ENCODE measurements at regions not wholly inside any gene's neighbourhood (a gene's known extent, or its start where the extent isn't known, plus 50 kb on each side); places are given as distances from the start of the nearest gene placed in this dataset.

GRCh38 chr3:135753506-135753905 lies 212.0 kb upstream of the PPP2R3A start:
- no peak for FAIRE-seq

GRCh38 chr3:135755330-135756105 lies 210.0 kb upstream of the PPP2R3A start:
- FAIRE-seq, result no peak

GRCh38 chr3:135756106-135756668 lies 209.3 kb upstream of the PPP2R3A start:
- FAIRE-seq, result no peak

- no peak for FAIRE-seq
Measured at GRCh38 chr3:135757421-135757820, 208.1 kb upstream of the PPP2R3A start.

- no peak for FAIRE-seq
Measured at GRCh38 chr3:135758961-135759360, 206.6 kb upstream of the PPP2R3A start.

- no peak for FAIRE-seq
Measured at GRCh38 chr3:135759651-135760050, 205.9 kb upstream of the PPP2R3A start.

GRCh38 chr3:135760581-135760980 lies 204.9 kb upstream of the PPP2R3A start:
- no peak for FAIRE-seq

- FAIRE-seq, result no peak
Measured at GRCh38 chr3:135762188-135762856, 203.2 kb upstream of the PPP2R3A start.

GRCh38 chr3:135766115-135766514 lies 199.4 kb upstream of the PPP2R3A start:
- FAIRE-seq, result no peak

- FAIRE-seq, result no peak
Measured at GRCh38 chr3:135771760-135772159, 193.8 kb upstream of the PPP2R3A start.

GRCh38 chr3:135779024-135779423 lies 186.5 kb upstream of the PPP2R3A start:
- no peak for FAIRE-seq

- no peak for FAIRE-seq
Measured at GRCh38 chr3:135779590-135780235, 185.8 kb upstream of the PPP2R3A start.

- FAIRE-seq, result no peak
Measured at GRCh38 chr3:135781026-135781815, 184.3 kb upstream of the PPP2R3A start.

- no peak for FAIRE-seq
Measured at GRCh38 chr3:135784557-135784956, 181.0 kb upstream of the PPP2R3A start.

- no peak for FAIRE-seq
Measured at GRCh38 chr3:135788146-135788545, 177.4 kb upstream of the PPP2R3A start.

GRCh38 chr3:135788978-135789377 lies 176.6 kb upstream of the PPP2R3A start:
- no peak for FAIRE-seq

GRCh38 chr3:135792174-135792573 lies 173.4 kb upstream of the PPP2R3A start:
- no peak for FAIRE-seq

GRCh38 chr3:135792858-135793475 lies 172.6 kb upstream of the PPP2R3A start:
- FAIRE-seq, result no peak

- FAIRE-seq, result no peak
Measured at GRCh38 chr3:135800071-135800549, 165.4 kb upstream of the PPP2R3A start.

GRCh38 chr3:135801018-135801417 lies 164.5 kb upstream of the PPP2R3A start:
- FAIRE-seq, result no peak

- no peak for FAIRE-seq
Measured at GRCh38 chr3:135802171-135802570, 163.4 kb upstream of the PPP2R3A start.

GRCh38 chr3:135803028-135803692 lies 162.4 kb upstream of the PPP2R3A start:
- FAIRE-seq, result no peak

All from TTC549 (cell line).